ENCODE measurements at regions not wholly inside any gene's neighbourhood (a gene's known extent, or its start where the extent isn't known, plus 50 kb on each side); places are given as distances from the start of the nearest gene placed in this dataset.

DNA sequence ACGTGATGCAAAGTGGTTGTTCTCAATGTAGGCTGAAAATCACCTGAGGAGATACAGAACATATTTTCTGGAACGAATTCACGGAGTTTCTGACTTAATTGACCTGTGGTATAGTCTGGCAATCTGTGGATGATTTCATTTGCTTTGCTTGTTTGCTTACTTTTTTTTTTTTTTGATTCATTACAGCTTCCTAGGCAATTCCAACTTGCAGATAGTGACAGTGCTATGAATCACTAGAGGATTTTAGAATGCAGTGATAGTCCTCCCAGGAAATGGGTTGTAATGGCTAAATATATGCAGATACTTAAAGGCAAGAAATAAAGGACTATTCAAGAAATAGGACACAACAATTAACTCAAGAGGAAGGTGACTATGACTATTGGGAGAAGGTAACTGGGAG, 1378.1 kb upstream of the PRMT6 start:
- in situ Hi-C loops (cut with HindIII; ENCODE audit: low sequenced_read_pairs): no loop called here
- no peak overlapping the region for H3K4me3 ChIP-seq (ENCODE audit: low read depth, low read length)
- no peak for DNase-seq (ENCODE audit: low read depth)
- TF ChIP-seq, protein P1, sequence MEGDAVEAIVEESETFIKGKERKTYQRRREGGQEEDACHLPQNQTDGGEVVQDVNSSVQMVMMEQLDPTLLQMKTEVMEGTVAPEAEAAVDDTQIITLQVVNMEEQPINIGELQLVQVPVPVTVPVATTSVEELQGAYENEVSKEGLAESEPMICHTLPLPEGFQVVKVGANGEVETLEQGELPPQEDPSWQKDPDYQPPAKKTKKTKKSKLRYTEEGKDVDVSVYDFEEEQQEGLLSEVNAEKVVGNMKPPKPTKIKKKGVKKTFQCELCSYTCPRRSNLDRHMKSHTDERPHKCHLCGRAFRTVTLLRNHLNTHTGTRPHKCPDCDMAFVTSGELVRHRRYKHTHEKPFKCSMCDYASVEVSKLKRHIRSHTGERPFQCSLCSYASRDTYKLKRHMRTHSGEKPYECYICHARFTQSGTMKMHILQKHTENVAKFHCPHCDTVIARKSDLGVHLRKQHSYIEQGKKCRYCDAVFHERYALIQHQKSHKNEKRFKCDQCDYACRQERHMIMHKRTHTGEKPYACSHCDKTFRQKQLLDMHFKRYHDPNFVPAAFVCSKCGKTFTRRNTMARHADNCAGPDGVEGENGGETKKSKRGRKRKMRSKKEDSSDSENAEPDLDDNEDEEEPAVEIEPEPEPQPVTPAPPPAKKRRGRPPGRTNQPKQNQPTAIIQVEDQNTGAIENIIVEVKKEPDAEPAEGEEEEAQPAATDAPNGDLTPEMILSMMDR (IDR thresholded peaks at IDR 0.05; ENCODE audit: low read depth, low read length, missing control alignments): no peak

DNA sequence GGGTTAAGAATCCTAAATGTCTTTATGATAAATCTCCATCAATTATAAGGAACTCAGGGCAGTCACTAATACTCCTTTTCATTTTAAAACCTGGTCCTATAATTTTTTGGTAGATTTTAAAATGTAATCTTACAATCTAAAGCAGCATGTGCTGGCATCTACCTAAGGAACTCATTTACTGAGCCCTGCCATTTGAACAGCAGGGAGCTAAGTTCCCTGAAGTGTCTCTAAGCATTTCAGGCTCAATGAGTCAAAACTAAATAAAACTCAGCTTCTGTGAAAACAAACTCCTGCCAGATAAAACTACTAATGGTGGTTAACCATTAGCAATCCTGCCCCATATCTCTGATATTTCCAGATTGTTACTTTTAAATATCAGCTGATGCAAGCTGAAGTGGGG, 1371.8 kb upstream of the PRMT6 start:
- TF ChIP-seq, protein P1 (IDR thresholded peaks at IDR 0.05; ENCODE audit: low read depth, low read length, missing control alignments): no peak
- DNase-seq (ENCODE audit: low read depth): no peak
- in situ Hi-C loops (cut with HindIII; ENCODE audit: low sequenced_read_pairs): no loop called here
- H3K4me3 ChIP-seq (ENCODE audit: low read depth, low read length): no peak overlapping the region

DNA sequence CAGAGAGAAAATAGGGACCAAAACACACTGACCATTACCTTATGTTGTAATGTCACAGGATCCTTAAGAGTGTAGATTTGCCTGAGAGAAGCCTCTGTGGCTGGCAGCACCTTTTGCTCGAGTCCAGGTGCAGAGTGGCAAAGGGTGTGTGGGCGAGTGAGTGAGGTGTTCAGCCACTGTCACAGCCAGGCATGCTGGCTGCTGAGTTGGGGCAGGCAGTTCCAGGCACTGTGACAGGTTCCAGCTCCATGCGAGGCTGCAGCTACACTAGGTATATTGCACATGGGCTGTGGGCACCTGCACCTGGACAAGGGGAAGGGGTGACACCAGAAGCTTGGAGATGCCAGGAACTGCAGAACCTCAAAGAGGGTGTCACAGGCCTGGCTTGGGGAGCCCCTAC, 1370.4 kb upstream of the PRMT6 start:
- in situ Hi-C loops (cut with HindIII; ENCODE audit: low sequenced_read_pairs): no loop called here
- TF ChIP-seq, protein P1 (IDR thresholded peaks at IDR 0.05; ENCODE audit: low read depth, low read length, missing control alignments): no peak
- no peak overlapping the region for H3K4me3 ChIP-seq (ENCODE audit: low read depth, low read length)
- DNase-seq (ENCODE audit: low read depth): no peak

DNA sequence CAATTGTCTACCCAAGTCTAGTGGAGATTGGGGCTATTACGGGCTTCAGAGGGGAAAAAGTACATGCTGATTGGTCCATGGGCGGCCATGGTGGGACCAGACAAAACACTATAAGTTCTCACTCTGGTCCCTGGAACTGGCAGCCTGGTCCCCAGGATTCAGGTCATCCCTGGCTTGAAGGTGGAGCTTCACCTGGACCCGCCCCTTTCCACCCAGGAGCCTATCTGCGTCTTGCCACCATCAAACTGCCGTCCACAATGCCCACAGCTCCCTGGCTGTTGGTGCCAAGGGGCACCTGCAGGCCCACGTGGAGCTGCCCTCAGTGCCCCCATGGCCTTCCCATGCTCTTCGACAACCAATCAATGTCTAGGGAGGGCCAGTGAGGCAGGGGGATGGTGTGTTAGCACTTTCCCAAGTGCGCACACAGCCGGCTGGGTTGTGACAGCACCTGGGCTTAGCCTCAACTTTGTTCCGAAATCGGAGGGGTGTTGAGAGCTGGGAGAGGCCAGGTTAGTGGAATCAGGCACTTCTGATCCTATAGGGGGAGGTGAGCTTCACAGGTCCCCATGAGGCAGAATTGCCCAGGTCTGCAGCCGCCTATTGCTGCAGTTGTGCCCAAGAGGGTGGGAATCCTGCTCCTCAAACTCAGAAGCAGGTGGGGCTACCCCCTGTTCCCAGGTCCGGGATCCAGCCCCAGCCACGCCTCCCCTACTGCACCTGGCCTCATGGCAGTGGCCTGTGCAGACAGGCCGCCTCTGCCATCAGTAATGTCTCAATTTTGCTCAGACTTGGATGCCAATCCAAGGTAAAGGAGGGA, 1369.4 kb upstream of the PRMT6 start:
- in situ Hi-C loops (cut with HindIII; ENCODE audit: low sequenced_read_pairs): no loop called here

DNA sequence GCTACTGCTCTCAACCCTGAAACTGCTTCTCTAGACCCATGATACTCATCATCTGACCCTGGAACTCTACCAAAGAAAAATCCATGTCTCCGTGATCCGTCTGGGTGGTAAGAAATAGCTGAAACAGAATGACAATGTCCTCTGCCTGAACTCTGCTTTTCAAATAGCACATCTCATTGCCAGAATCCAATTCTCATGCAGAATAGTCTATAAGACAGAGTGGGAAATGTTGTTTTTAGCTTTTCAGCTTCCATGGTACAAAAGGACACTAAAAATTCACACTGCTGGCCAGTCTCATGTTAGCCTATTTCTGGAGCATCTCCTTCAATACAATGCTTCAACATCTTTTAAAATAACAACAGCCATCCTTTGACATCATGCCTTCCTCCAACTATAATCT, 1355.8 kb upstream of the PRMT6 start:
- TF ChIP-seq, protein P1 (IDR thresholded peaks at IDR 0.05; ENCODE audit: low read depth, low read length, missing control alignments): no peak
- H3K4me3 ChIP-seq (ENCODE audit: low read depth, low read length): no peak overlapping the region
- in situ Hi-C loops (cut with HindIII; ENCODE audit: low sequenced_read_pairs): no loop called here
- no peak for DNase-seq (ENCODE audit: low read depth)

More for the DNA sequence above, 1369.4 kb upstream of the PRMT6 start:
- H3K4me3 ChIP-seq (ENCODE audit: low read depth, low read length): no peak overlapping the region
- no peak for DNase-seq (ENCODE audit: low read depth)
- TF ChIP-seq, protein P1 (IDR thresholded peaks at IDR 0.05; ENCODE audit: low read depth, low read length, missing control alignments): no peak

DNA sequence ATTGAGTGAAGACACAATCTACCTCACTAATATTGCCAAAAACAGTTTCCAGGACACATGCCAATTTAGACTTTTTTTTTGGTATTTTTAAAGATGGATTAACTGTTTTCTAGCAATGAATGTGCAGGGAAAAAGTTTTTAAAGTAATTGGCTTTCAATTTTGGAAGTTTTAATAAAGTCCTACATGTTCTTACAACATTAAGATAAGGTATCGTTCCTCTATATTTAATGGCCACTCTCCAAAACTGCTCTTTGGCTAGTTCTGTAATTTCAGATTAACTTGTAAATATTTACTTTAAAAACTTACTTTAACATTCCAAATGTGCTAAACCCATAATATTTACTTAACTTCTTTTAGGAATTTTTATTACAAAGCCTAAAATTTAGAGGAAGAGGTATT, 1332.2 kb upstream of the PRMT6 start:
- in situ Hi-C loops (cut with HindIII; ENCODE audit: low sequenced_read_pairs): no loop called here
- TF ChIP-seq, protein P1 (IDR thresholded peaks at IDR 0.05; ENCODE audit: low read depth, low read length, missing control alignments): no peak
- DNase-seq (ENCODE audit: low read depth): no peak
- no peak overlapping the region for H3K4me3 ChIP-seq (ENCODE audit: low read depth, low read length)
